Heart left ventricle (tissue), 16 donors: ENCODE measurements at regions not wholly inside any gene's neighbourhood (a gene's known extent, or its start where the extent isn't known, plus 50 kb on each side); places are given as distances from the start of the nearest gene placed in this dataset.

Experiments used
- ATAC-seq, 4 donors: fragments of 200-7000 bp; cut with Tn5 transposase; one replicate each; pipeline ENCODE4 v1.9.1; 2020 to 2022; ENCODE audit warnings: moderate library complexity in 4 of 4, mild to moderate bottlenecking in 3 of 4, moderate number of reproducible peaks in 1 of 4
- DNase-seq, 5 donors: peaks; one replicate each; pipeline ENCODE4 v3.0.0-alpha.2; 2020
- H3K27ac ChIP-seq, 12 donors: fragments of 200-600 bp; sonication (generic) in 4 of 12; one replicate each; pipeline versions ENCODE4 v1.5.0 to v1.8.0; 2016 to 2022; ENCODE audit warnings: mild to moderate bottlenecking in 2 of 12
- H3K27me3 ChIP-seq, 9 donors: fragments of 200-600 bp; sonication (generic) in 2 of 9; one replicate each; pipeline versions ENCODE4 v1.5.1 to v1.8.0; 2016 to 2022; ENCODE audit warnings: mild to moderate bottlenecking in 3 of 9
- H3K36me3 ChIP-seq, 9 donors: fragments of 200-600 bp; sonication (generic) in 2 of 9; one replicate each; pipeline versions ENCODE4 v1.5.0 to v1.8.0; 2018 to 2022; ENCODE audit warnings: mild to moderate bottlenecking in 2 of 9
- H3K4me1 ChIP-seq, 12 donors: fragments of 200-600 bp; sonication (generic) in 4 of 12; one replicate each; pipeline versions ENCODE4 v1.5.0 to v1.8.0; 2016 to 2022; ENCODE audit warnings: mild to moderate bottlenecking in 3 of 12
- H3K4me3 ChIP-seq, 12 donors: fragments of 200-600 bp; sonication (generic) in 4 of 12; one replicate each; pipeline versions ENCODE4 v1.5.0 to v1.8.0; 2017 to 2022; ENCODE audit warnings: mild to moderate bottlenecking in 9 of 12, moderate library complexity in 4 of 12
- H3K9me3 ChIP-seq, 12 donors: fragments of 200-600 bp; sonication (generic) in 4 of 12; one replicate each; pipeline versions ENCODE4 v1.5.0 to v1.8.0; 2016 to 2022; ENCODE audit warnings: mild to moderate bottlenecking in 1 of 12
- POLR2A ChIP-seq, 2 donors: fragments of 450-650 bp; IDR thresholded peaks; one replicate each; pipeline ENCODE4 v1.6.1; 2017; ENCODE audit warnings: antibody characterized with exemption in 2 of 2, mild to moderate bottlenecking in 2 of 2, moderate library complexity in 2 of 2
- WGBS, 4 donors: extraction: QIAGEN DNeasy Blood & Tissue Kit in 2 of 4; methylation state at CpG; one replicate each; pipeline versions ENCODE4 v1.1.5 to v1.1.7; 2013 to 2018; 5-methylcytosine and 5-hydroxymethylcytosine counted together
- intact Hi-C, 10 donors: fragments of 100-400 bp; cut with DNase I; formaldehyde crosslinking; loops; one replicate each; pipeline versions ENCODE4 v1.11.1 to v1.14.2; 2022
- TF ChIP-seq, protein P1 (sequence below), 12 donors: fragments of 200-600 bp; sonication (generic) in 4 of 12; IDR thresholded peaks; one replicate each; pipeline versions ENCODE4 v1.5.0 to v1.8.0; 2018 to 2022; ENCODE audit warnings: antibody characterized with exemption in 12 of 12, mild to moderate bottlenecking in 5 of 12
- donor health status: ischemic (EF 13 %, LVEDD 7.1; RV severe dilation, severe dysfunction).
- donor health status: healthy with polysubstance abuse.
- donor health status: DM: no; HTN: yes; CAD: no.
- donor health status: DM: no; HTN: no; CAD: no.
- donor health status: ischemic (EF 25% LVEDD 6.9; RV normal size, moderate dysfunction).
- donor health status: ischemic (EF 25% LVEDD 5.7; RV mildly dilated, moderate dysfunction).
- donor health status: healthy.
- donor health status: DM: yes; HTN: yes; CAD: no.
- donor health status: ischemic (EF 35%, LVEDD 5.7; RV mildly dilated, moderate dysfunction).
- donor health status: nonischemic (EF 11% LVEDD 7.7; RV severe dilation, severe dysfunction).
- donor health status: DM: yes; HTN: yes; CAD: no.
- donor health status: PGD.
- donor health status: ischemic (EF 29% LVEDD 5.4; RV normal size, mild dysfunction).
- donor health status: nonischemic (EF 23%, LVEDD 6.1; RV moderate dilation, normal function).

DNA sequence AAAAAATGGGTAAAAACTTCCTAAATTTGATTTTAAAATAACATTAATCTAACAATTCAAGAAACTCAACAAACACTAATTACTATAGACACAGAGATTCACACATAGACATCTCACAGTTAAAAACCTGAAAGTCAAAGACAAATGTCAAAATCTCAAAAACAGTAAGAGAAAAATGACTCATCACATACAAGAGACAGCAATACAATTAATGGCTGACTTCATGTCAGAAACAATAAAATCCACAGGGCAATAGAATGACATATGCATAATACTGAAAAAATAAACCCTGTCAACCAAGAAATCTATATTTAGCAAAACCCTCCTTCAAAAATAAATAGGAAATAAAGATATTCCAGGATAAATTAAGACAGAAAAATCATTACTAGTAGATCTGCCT lies 200.4 kb downstream of the CEMIP2 start:
- DNase-seq (no peak), ATAC-seq (no peak)
- H3K27me3 ChIP-seq, result peaks cover 0 to 7% (median 0%) of the 10 kb centered on the region in 9 donors
- intact Hi-C loops, result no loop called here
- H3K4me1 ChIP-seq, result no peaks in the 10 kb centered on the region
- TF ChIP-seq, protein P1, sequence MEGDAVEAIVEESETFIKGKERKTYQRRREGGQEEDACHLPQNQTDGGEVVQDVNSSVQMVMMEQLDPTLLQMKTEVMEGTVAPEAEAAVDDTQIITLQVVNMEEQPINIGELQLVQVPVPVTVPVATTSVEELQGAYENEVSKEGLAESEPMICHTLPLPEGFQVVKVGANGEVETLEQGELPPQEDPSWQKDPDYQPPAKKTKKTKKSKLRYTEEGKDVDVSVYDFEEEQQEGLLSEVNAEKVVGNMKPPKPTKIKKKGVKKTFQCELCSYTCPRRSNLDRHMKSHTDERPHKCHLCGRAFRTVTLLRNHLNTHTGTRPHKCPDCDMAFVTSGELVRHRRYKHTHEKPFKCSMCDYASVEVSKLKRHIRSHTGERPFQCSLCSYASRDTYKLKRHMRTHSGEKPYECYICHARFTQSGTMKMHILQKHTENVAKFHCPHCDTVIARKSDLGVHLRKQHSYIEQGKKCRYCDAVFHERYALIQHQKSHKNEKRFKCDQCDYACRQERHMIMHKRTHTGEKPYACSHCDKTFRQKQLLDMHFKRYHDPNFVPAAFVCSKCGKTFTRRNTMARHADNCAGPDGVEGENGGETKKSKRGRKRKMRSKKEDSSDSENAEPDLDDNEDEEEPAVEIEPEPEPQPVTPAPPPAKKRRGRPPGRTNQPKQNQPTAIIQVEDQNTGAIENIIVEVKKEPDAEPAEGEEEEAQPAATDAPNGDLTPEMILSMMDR (IDR thresholded peaks at IDR 0.05), result no peak
- TF ChIP-seq POLR2A (IDR thresholded peaks at IDR 0.05), result no peak
- H3K4me3 ChIP-seq, result no peak overlapping the region
- no peaks in the 10 kb centered on the region for H3K36me3 ChIP-seq
- no peak overlapping the region for H3K27ac ChIP-seq
- H3K9me3 ChIP-seq, result no peaks in the 10 kb centered on the region

DNA sequence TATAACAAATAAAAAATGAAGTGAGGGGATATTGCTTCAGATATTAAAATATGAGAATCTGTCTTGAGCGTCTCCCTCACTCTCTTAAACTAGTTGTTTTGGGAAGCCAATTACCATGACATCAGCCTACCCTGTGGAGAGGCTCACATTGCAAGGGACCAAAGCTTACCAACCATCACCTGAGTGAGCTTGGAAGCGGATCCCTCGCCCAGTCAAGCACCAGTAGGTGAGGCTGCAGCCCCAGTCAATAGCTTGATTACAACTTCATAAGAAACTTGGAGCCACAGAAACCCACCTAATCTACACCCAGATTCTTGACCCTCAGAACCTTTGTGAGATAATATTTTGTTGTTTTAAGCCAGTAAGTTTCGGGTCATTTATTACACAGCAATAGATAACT lies 206.2 kb downstream of the CEMIP2 start:
- intact Hi-C loops, result no loop called here
- no peaks in the 10 kb centered on the region for H3K9me3 ChIP-seq
- no peak for DNase-seq
- no peak overlapping the region for H3K27ac ChIP-seq
- no peak for ATAC-seq
- no peaks in the 10 kb centered on the region for H3K36me3 ChIP-seq
- H3K4me3 ChIP-seq, result no peak overlapping the region
- no peak for TF ChIP-seq POLR2A (IDR thresholded peaks at IDR 0.05)
- TF ChIP-seq, protein P1 (IDR thresholded peaks at IDR 0.05), result no peak
- H3K27me3 ChIP-seq, result peaks cover 0 to 7% (median 0%) of the 10 kb centered on the region in 9 donors
- no peaks in the 10 kb centered on the region for H3K4me1 ChIP-seq
- WGBS, 4 donors, result 75 to 85% (median 78%) methylated on average over 4 of the region's 4 CpGs

DNA sequence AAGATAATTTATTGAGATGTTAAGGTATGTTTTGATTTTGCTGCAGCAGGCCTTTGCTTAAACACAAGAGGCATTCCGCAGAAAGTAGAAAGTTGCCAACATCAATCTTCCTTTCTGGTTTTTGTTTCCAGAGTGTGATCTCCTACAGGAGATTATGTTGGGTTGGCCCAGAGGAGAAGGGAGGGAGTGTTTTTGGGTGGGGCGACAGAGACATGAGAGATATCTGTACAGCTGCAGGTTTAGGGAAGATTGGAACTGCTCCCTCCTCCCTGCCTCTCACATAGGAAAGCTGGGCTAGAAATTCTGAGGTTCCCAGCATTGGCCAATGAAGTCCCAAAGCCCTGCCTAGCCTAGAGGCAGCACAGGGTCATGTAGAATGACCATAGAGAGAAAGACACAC lies 211.0 kb downstream of the CEMIP2 start:
- intact Hi-C loops, result no loop called here
- ATAC-seq (no peak), DNase-seq (no peak)
- no peak overlapping the region for H3K4me3 ChIP-seq
- H3K36me3 ChIP-seq, result no peaks in the 10 kb centered on the region
- TF ChIP-seq, protein P1 (IDR thresholded peaks at IDR 0.05), result no peak
- no peak for TF ChIP-seq POLR2A (IDR thresholded peaks at IDR 0.05)
- 54 to 63% (median 58%) methylated on average over 2 of the region's 2 CpGs for WGBS, 4 donors
- no peaks in the 10 kb centered on the region for H3K4me1 ChIP-seq
- H3K9me3 ChIP-seq, result no peaks in the 10 kb centered on the region
- peaks cover 0 to 14% (median 0%) of the 10 kb centered on the region in 9 donors for H3K27me3 ChIP-seq
- no peak overlapping the region for H3K27ac ChIP-seq

DNA sequence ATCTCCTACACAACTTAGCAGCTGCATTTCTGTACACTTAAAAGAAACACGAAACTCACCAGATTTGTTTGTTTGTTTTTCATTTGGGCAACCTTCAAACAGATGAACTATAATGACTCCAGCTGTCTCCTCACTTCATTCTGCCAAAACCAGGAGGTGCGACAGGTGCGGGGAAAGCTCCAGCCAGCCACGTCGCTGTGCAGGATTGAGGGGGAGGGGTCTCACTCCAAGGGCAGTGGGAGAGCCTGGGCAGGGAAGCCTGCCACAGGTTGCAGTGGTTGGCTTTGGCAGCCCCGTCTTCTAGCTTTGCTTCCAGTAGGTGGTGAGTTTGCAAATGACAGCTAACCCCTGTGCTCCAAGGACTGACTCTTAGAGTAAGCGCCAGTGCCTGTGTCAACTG lies 215.8 kb downstream of the CEMIP2 start:
- no peaks in the 10 kb centered on the region for H3K9me3 ChIP-seq
- ATAC-seq (no peak), DNase-seq (no peak)
- intact Hi-C loops, result no loop called here
- 12 to 22% (median 19%) methylated on average over 7 of the region's 7 CpGs for WGBS, 4 donors
- no peaks in the 10 kb centered on the region for H3K36me3 ChIP-seq
- no peak for TF ChIP-seq POLR2A (IDR thresholded peaks at IDR 0.05)
- TF ChIP-seq, protein P1 (IDR thresholded peaks at IDR 0.05), result no peak
- H3K27me3 ChIP-seq, result peaks cover 0 to 14% (median 0%) of the 10 kb centered on the region in 9 donors
- no peak overlapping the region for H3K4me3 ChIP-seq
- H3K27ac ChIP-seq, result no peak overlapping the region
- H3K4me1 ChIP-seq, result no peaks in the 10 kb centered on the region
